Left cardiac atrium (tissue), 4 donors: ENCODE measurements at regions not wholly inside any gene's neighbourhood (a gene's known extent, or its start where the extent isn't known, plus 50 kb on each side); places are given as distances from the start of the nearest gene placed in this dataset.
A peak's percentile ranks its signal among the peaks of the same experiment; 100 is the strongest.

Source experiments
- ATAC-seq, 2 donors: fragments of 200-7000 bp; cut with Tn5 transposase; one replicate each; pipeline ENCODE4 v1.9.1; 2020; ENCODE audit warnings: mild to moderate bottlenecking in 2 of 2, moderate library complexity in 2 of 2
- DNase-seq: peaks from one replicate; pipeline ENCODE4 v3.0.0-alpha.2; 2020
- intact Hi-C, 2 donors: fragments of 100-400 bp; cut with DNase I; formaldehyde crosslinking; loops; one replicate each; pipeline versions ENCODE4 v1.14.1 to v1.15.1; 2022 to 2023
- donor health status: DM: no; HTN: yes; CAD: no.
- donor health status: DM: no; HTN: yes; CAD: no; lungs with severe emphysema.
- donor health status: DM: yes; HTN: yes; CAD: no.
- donor health status: Dilated cardiomyopathy.

DNA sequence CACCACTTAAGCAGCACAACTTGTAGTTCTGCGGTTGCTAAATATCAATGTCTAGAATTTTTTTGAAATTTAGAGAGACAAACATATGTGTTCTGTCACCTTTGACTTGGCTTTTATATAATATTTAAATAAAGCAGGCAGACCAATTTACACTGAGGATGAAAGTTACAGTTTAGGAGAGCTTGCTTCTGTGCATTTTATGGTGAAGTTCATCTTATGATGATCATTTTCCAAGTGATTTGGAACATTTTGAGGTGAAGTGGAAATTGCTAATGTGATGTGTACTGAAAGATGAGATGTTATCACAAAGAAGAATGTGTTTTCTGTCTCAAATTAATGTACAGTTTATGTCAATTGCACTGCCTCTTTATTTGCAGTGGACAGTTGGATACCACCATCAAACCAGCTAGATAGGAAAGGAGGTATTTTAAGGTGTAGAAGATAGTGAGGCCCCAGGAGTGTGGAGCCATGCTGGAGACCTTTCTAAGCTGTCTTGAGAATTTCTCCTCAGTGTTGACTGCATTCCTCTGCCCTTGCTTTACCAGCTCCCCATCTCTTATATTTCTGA, 461.9 kb downstream of the UTRN start:
- no peak for ATAC-seq
- intact Hi-C loops: no loop called here
- DNase-seq: no peak

DNA sequence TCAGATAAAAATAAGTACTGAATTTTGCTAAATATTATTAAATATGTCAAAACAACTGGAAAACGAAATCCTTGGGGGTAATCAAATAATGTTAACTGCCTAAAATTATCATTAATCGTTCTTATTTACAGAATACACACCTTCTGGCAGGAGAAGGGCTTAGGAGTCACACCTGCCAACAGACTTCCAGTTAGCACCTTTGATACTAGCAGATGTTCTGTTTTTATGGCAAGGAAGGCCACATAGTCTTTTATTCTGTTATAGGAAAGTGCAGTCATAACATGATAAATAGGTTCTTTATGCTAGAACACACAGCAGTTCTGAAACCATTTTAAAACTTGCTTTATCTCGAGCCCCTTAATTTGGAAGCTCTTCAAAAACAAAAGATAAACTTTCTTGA, 464.1 kb downstream of the UTRN start:
- ATAC-seq (no peak), DNase-seq (no peak)
- intact Hi-C loops: no loop called here

DNA sequence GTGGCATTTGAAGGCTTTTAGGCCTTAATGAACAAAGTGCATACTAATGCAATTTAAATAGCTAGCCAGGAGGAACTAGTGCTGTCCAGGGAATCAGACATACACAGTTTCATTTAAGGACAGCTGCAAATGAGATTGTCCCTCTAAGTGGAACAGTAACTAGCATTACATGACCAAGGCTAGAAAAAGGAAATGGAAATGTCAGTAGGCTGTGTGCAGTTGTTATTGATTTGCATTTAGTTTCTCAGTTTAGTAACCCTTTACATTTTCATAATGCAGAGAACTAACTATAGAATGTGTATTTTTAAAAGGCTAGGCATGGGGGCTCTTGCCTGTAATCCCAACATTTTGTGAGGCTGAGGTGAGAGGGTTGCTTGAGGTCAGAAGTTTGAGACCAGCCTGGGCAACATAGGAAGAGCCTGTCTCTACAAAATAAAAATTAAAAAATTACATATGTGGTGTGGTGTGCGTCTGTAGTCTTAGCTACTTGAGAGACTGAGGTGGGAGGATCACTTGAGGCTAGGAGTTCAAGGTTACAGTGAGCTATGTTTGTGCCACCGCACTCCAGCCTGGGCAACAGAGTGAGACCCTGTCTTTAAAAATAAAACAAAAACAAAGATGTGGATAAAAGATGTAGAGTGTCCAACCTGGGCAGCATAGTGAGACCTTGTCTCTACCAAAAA, 468.0 kb downstream of the UTRN start:
- intact Hi-C loops: no loop called here
- DNase-seq (no peak), ATAC-seq (no peak)

GRCh38 chr6:144756469-144756868, 471.3 kb downstream of the UTRN start:
- DNase-seq (no peak), ATAC-seq (no peak)
- intact Hi-C loops: no loop called here

- no peak for ATAC-seq
- no peak for DNase-seq
- intact Hi-C loops: no loop called here
Measured at GRCh38 chr6:144757299-144757698, 472.2 kb downstream of the UTRN start.

DNA sequence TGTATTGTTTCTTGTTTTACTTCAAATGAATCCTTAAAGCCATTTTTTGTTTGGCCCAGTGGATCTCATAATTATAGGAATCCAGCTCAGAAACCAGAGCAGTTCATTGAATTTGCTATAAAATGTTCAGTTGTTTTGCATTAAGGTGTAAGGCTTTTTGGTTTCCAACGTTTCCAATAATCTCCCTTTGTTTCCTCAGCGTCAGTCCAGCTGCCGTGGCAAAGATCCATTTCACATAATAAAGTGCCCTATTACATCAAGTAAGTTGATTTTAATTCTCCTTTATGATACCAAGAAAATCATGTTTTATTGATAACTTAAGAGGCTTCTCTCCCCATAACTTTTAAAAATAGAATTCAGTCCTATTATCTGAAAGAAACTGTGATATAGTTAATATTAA, 472.6 kb downstream of the UTRN start:
- DNase-seq: no peak
- intact Hi-C loops: no loop called here
- no peak for ATAC-seq

- intact Hi-C loops: no loop called here
- ATAC-seq (no peak), DNase-seq (no peak)
Measured at GRCh38 chr6:144758602-144759001, 473.5 kb downstream of the UTRN start.

DNA sequence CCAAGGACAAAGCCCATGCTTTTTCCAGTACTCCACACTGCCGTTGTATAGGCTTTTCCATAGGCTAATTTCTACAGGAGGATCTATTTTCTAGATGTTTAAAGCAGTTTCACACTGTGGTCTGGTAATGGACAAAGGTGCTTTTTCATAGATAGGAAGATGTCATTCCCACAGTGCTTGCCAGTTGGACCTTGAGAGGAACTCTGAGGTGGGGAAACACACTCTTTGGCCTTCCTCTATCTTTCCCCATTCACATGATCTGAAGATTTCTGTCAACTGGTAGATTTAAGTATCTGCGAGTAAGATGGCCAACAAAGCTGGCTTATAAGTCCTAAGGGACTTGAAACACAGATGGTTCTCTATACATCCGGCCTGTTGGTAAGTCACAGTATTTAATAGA, 477.3 kb downstream of the UTRN start:
- DNase-seq: no peak
- intact Hi-C loops: no loop called here
- no peak for ATAC-seq

DNA sequence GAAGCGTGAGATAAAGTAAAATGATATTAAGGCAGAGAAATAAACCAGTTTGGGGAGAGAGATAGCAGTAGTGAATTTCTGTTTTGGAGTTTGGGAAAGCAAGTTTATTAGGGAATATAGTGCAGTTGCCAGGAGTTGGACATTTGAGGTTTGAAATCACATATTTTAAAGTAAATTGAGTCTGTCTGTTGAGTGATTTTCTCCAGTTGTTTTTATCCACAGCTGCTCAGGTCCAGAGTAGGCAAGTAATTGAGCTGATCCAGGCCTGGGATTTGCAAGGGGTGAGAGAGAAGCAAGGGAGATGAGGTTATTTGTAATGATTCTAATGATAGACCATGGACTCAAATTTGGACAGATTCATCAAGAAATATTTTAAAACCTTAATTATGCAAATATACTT, 481.9 kb downstream of the UTRN start:
- ATAC-seq (no peak), DNase-seq (no peak)
- intact Hi-C loops: no loop called here

GRCh38 chr6:144768551-144769075, 483.5 kb downstream of the UTRN start:
- ATAC-seq: no peak
- DNase-seq: no peak
- intact Hi-C loops: no loop called here

DNA sequence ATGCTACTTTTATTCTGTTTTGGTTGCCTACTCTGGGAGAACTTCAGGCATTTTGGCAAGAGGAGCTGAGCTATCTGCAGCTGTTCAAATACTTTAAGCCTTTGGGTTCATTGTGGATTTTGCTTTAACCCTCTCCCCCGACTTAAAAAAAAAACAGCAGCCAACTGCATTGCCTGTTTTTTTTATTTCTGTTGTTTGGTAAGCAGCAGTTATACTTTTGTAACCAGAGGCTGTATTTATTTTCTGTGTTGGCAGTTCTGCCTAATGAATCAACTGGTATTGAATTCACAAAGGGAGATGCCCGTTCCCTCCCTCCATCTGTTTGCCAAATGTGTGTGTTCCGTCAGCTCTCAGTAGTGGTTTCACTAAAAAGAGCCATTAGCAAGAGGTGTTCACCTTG, 484.0 kb downstream of the UTRN start:
- DNase-seq: no peak
- intact Hi-C loops: no loop called here
- peak in 1 of 2 donors; percentile 53 for ATAC-seq

DNA sequence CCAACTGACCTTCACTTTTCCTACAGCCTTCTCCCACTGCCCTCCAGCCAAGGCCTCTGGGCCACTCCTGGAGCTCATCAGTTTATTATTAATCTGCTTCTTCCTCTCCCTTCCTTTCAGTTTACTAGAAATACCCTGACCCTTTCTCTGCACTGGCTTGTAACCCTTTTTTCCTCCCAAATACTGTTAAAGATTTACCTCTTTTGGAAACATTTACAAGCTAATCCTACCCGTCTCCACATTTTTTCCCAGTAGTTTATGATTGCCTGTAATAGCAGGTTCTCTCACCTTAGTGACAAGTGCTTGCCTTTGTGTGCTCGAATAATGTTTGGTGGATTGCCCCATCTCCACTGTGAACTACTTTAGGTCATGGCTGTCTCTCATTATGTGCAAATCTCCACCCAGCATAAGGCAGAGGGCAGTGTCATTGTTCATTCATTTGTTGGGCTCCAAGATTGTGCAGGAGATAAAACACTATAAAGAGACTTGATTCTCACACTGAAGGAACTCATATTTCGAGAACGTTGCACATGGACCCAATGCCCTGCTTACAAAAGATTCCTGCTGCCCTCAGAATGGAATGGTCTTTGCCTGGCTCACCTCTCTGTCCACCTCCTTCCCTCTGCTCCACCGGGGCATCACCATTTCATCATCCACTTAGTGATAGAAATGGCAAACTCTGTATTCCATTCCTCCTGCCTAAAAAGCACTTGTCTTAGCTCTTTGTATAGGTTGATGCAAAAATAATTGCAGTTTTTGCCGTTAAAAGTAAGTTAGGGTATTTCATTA, 491.1 kb downstream of the UTRN start:
- DNase-seq (no peak), ATAC-seq (no peak)
- intact Hi-C loops: no loop called here

- DNase-seq (no peak), ATAC-seq (no peak)
- intact Hi-C loops: no loop called here
Measured at GRCh38 chr6:144777249-144777648, 492.1 kb downstream of the UTRN start.

DNA sequence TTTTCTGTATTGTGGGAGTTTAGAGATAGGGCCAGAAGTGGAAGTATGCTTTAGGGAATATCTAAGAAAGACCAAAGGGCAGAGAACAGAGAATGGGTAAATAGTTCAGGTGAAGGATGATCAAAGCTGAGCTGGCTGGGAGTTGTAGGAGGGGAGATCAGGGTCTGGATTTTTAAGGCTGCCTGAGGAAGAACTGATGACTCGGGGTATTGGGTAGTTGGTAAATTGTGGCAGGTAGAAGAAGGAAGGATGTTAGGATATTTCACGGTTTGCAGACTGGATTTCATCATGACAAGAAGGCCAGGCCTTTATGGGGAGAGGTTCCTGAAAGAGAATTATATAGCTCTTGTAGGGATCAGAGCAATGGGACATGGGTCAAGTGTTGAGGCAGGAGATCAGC, 492.9 kb downstream of the UTRN start:
- intact Hi-C loops: no loop called here
- no peak for ATAC-seq
- no peak for DNase-seq

DNA sequence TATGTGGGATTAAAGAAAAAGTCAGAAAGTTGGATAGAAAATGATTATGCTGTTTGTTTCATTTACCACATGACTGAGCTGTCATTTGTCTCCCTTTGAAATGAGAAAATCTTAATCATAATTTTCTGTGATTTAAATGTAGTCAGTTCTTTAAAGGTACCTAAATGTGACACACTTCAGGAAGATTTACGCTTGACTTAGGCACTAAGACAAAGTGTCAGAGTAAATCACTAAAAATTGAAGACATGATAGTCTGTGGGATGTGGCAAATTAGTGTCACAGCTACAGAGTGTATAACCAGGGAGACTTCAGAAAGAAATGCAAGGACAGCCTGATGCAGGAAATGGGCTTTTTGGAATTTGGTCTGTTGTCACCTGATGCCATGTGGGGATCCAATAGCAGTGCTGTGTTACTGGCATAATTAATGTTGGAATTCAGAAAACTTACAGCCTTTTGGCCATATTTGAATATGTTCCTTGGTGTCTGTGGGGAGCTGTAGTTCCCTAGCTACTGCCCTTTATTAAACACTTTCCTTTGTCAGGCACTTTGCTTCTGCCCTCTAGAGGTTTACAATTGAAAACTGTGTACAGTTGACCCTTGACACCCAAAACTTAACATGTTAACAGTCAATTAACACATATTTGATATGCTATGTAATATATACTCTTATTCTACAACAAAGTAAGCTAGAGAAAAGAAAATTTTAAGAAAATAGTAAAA, 493.8 kb downstream of the UTRN start:
- intact Hi-C loops: no loop called here
- DNase-seq (no peak), ATAC-seq (no peak)

DNA sequence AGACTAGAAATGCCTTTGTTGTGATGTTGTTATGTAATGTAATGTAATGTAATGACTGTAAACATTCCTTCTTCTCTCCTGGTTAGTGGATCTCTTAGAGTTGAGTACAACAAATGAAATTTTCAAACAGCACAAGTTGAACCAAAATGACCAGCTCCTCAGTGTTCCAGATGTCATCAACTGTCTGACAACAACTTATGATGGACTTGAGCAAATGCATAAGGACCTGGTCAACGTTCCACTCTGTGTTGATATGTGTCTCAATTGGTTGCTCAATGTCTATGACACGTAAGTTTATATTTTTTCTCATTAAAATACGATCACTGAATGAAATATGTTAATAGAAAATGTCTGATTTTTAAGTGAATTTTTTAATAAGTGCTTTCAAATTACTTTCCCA, 496.7 kb downstream of the UTRN start:
- ATAC-seq: no peak
- intact Hi-C loops: no loop called here
- DNase-seq: no peak

DNA sequence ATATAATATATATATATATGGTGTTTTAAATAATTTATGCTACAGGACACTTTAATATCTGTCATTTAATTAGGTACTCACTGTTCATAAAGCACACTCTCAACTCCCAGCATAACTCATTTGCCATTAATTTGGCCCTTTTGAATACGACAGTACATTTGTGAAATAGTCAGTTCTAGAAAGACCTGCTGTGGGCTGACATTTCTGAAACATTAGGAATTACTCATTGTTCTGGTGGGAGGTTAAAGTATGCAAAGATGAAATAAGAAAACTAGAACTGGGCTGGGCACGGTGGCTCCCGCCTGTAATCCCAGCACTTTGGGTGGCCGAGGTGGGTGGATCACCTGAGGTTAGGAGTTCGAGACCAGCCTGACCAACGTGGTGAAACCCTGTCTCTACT, 497.5 kb downstream of the UTRN start:
- DNase-seq: no peak
- no peak for ATAC-seq
- intact Hi-C loops: no loop called here

GRCh38 chr6:144785056-144785455, 499.9 kb downstream of the UTRN start:
- no peak for ATAC-seq
- intact Hi-C loops: no loop called here
- no peak for DNase-seq

GRCh38 chr6:144786825-144787224, 501.7 kb downstream of the UTRN start:
- DNase-seq (no peak), ATAC-seq (no peak)
- intact Hi-C loops: no loop called here

- ATAC-seq: no peak
- intact Hi-C loops: no loop called here
- DNase-seq: no peak
Measured at GRCh38 chr6:144793744-144794143, 508.6 kb downstream of the UTRN start.
